Calu3 (cell line): ENCODE measurements at regions not wholly inside any gene's neighbourhood (a gene's known extent, or its start where the extent isn't known, plus 50 kb on each side); places are given as distances from the start of the nearest gene placed in this dataset.
"Not testable (repeated sequence)": the region's sequence is repeated elsewhere in the genome, so short reads cannot be mapped to it uniquely, and the experiment has no call there.

Experiments used
- BruUV-seq: library from RNA; stranded (reverse); fragments of 400-500 nt; replicated peaks from 2 replicates; lab custom pipeline; 2021; lab: Mats Ljungman, UMichigan
- CTCF ChIA-PET: fragments of 300-600 bp; sonication (Branson Sonifier 250); formaldehyde crosslinking; loops from one replicate; lab custom pipeline; 2022; ENCODE audit warnings: antibody characterized with exemption; lab: Charles Lee
- DNase-seq: peaks from one replicate; pipeline ENCODE4 v3.0.0; 2022
- H3K27ac Mint-ChIP-seq: one replicate; pipeline ENCODE4 v1.8.0; 2022; ENCODE audit warnings: mixed read lengths; ENCODE audit not compliant: unreplicated experiment
- H3K27me3 Mint-ChIP-seq: one replicate; pipeline ENCODE4 v1.8.0; 2022; ENCODE audit warnings: mixed read lengths; ENCODE audit not compliant: unreplicated experiment
- H3K36me3 Mint-ChIP-seq: one replicate; pipeline ENCODE4 v1.8.0; 2022; ENCODE audit warnings: mild to moderate bottlenecking, moderate library complexity, mixed read lengths; ENCODE audit not compliant: insufficient read depth, unreplicated experiment
- H3K4me1 Mint-ChIP-seq: one replicate; pipeline ENCODE4 v1.8.0; 2022; ENCODE audit warnings: mild to moderate bottlenecking, low read depth, mixed read lengths; ENCODE audit not compliant: unreplicated experiment
- H3K4me3 Mint-ChIP-seq: one replicate; pipeline ENCODE4 v1.8.0; 2022; ENCODE audit warnings: mild to moderate bottlenecking, low read depth, moderate library complexity, mixed read lengths; ENCODE audit not compliant: unreplicated experiment
- H3K9me3 Mint-ChIP-seq: one replicate; pipeline ENCODE4 v1.8.0; 2022; ENCODE audit warnings: low read depth, mixed read lengths; ENCODE audit not compliant: unreplicated experiment
- intact Hi-C: fragments of 100-400 bp; cut with micrococcal nuclease; formaldehyde crosslinking; loops from one replicate; pipeline ENCODE4 v1.10.0; 2022; ENCODE audit not compliant: unreplicated experiment
- TF ChIP-seq, protein P1 (sequence below): fragments of 200-600 bp; IDR thresholded peaks from one replicate; pipeline ENCODE4 v1.8.0; 2022; ENCODE audit warnings: antibody characterized with exemption; ENCODE audit not compliant: unreplicated experiment

DNA sequence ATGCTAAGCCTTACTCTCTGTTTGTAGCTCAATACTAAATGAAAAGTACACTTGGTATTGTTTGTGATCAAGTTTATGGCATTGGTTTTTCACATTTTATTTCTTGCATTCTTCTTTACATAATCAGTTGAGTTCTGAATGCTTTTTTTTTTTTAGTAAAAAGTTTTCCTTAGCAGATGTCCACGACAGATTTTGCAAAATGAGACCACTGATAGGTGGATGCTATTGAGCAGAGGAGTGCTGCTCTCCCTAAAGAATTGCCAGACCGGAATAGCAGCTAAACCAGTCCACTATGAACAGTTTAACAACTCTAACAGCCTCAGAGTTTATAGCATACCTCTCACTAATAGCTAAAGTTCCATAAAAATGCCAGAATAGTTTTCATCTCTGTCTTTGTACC is 225.1 kb upstream of the CACNA2D1 start:
- intact Hi-C loops: no loop called here
- no peak for DNase-seq
- H3K27me3 Mint-ChIP-seq: no peaks in the 10 kb centered on the region
- BruUV-seq: no TSS peak
- TF ChIP-seq, protein P1, sequence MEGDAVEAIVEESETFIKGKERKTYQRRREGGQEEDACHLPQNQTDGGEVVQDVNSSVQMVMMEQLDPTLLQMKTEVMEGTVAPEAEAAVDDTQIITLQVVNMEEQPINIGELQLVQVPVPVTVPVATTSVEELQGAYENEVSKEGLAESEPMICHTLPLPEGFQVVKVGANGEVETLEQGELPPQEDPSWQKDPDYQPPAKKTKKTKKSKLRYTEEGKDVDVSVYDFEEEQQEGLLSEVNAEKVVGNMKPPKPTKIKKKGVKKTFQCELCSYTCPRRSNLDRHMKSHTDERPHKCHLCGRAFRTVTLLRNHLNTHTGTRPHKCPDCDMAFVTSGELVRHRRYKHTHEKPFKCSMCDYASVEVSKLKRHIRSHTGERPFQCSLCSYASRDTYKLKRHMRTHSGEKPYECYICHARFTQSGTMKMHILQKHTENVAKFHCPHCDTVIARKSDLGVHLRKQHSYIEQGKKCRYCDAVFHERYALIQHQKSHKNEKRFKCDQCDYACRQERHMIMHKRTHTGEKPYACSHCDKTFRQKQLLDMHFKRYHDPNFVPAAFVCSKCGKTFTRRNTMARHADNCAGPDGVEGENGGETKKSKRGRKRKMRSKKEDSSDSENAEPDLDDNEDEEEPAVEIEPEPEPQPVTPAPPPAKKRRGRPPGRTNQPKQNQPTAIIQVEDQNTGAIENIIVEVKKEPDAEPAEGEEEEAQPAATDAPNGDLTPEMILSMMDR: no peak
- H3K9me3 Mint-ChIP-seq: no peaks in the 10 kb centered on the region
- H3K27ac Mint-ChIP-seq: no peak overlapping the region
- no peak overlapping the region for H3K4me3 Mint-ChIP-seq
- CTCF ChIA-PET: no interaction called here
- H3K4me1 Mint-ChIP-seq: no peaks in the 10 kb centered on the region
- H3K36me3 Mint-ChIP-seq: no peaks in the 10 kb centered on the region

DNA sequence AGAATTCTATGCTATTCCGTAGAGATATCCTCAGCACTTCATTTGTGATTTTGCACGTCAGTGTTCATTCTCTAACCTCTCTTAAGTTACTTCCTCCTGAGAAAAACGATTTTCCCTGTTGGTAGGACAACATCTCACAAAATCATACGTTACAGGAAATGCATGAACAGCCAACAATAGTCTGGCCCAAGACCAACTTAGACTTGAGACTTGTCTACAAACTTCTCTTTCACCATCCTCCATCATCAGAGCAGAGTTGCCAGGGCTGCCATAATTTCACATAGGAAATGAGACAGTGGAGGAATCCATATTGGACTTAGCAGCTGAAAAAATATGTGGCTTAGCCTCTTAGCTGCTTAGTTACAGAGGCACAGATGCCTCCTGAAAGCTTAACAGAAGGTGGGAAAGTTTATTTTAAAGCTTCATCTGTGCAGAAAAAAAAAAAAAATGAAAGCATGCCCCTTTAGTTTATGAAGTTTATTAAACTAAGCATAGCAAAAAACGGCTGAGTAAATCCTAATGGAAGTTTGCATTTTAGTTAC is 222.5 kb upstream of the CACNA2D1 start:
- no peak overlapping the region for H3K4me3 Mint-ChIP-seq
- H3K27ac Mint-ChIP-seq: no peak overlapping the region
- no peaks in the 10 kb centered on the region for H3K9me3 Mint-ChIP-seq
- CTCF ChIA-PET: no interaction called here
- H3K27me3 Mint-ChIP-seq: no peaks in the 10 kb centered on the region
- no peaks in the 10 kb centered on the region for H3K36me3 Mint-ChIP-seq
- TF ChIP-seq, protein P1: no peak
- no peaks in the 10 kb centered on the region for H3K4me1 Mint-ChIP-seq
- no peak for DNase-seq
- intact Hi-C loops: no loop called here
- BruUV-seq: no TSS peak

DNA sequence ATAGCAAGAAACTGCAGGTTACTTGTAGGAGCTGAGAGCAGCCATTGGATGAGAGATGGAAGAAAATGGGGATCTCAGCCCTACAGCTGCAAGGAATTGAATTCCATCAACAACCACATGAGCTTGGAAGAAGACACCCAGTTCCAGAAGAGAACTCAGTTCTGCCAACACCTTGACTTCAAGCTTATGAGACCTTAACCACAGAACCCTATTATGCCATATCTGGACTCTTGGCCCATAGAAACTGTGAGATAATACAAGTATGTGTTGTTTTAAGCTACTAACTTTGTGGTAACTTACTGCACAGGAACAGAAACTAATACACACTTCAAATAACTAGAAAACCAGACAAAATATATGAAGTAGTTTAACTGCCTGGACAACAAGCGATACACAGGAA is 212.4 kb upstream of the CACNA2D1 start:
- no peak for DNase-seq
- intact Hi-C loops: no loop called here
- Mint-ChIP-seq H3K36me3 (no peaks in the 10 kb centered on the region), H3K27ac (no peak overlapping the region), H3K27me3 (no peaks in the 10 kb centered on the region), H3K9me3 (peaks cover 11% of the 10 kb centered on the region), H3K4me1 (no peaks in the 10 kb centered on the region), H3K4me3 (no peak overlapping the region)
- CTCF ChIA-PET: interaction anchor here (0.6 kb wide), 1 partner anchor 41 kb away, joined by 4 read pairs; no protein-coding TSS in a partner anchor
- TF ChIP-seq, protein P1: no peak
- BruUV-seq: no TSS peak

DNA sequence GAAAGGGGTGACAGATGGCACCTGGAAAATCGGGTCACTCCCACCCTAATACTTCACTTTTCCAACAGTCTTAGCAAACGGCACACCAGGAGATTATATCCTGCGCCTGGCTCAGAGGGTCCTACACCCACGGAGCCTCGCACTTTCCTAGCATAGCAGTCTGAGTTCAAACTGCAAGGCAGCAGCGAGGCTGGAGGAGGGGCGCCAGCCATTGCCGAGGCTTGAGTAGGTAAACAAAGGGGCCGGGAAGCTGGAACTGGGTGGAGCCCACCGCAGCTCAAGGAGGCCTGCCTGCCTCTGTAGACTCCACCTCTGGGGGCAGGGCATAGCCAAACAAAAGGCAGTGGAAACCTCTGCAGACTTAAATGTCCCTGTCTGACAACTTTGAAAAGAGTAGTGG is 206.5 kb upstream of the CACNA2D1 start:
- CTCF ChIA-PET, H3K4me3 Mint-ChIP-seq: not testable (repeated sequence)

DNA sequence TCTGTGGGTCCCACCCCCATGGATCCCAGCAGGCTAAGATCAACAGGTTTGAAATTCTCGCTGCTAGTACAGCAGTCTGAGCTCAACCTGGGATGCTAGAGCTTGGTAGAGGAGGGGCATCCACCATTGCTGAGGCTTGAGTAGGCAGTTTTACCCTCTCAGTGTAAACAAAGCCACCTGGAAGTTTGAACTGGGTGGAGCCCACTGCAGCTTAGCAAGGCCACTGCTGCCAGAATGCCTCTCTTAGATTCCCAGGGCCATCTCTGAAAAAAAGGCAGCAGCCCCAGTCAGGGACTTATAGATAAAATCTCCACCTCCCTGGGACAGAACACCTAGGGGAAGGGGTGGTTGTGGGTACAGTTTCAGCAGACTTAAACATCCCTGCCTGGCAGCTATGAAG is 190.0 kb upstream of the CACNA2D1 start:
- Mint-ChIP-seq H3K27ac (no peak overlapping the region), H3K4me1 (no peaks in the 10 kb centered on the region), H3K9me3 (no peaks in the 10 kb centered on the region), H3K27me3 (peaks cover 12% of the 10 kb centered on the region), H3K36me3 (no peaks in the 10 kb centered on the region), H3K4me3 (no peak overlapping the region)
- BruUV-seq: no TSS peak
- TF ChIP-seq, protein P1: no peak
- DNase-seq: no peak
- intact Hi-C loops: no loop called here
- CTCF ChIA-PET: no interaction called here

More for the DNA sequence above, 206.5 kb upstream of the CACNA2D1 start:
- DNase-seq, BruUV-seq, H3K4me1 Mint-ChIP-seq, H3K27ac Mint-ChIP-seq, H3K36me3 Mint-ChIP-seq, intact Hi-C loops, H3K27me3 Mint-ChIP-seq, H3K9me3 Mint-ChIP-seq: not testable (repeated sequence)
